GM23248 (cell line): ENCODE measurements at regions not wholly inside any gene's neighbourhood (a gene's known extent, or its start where the extent isn't known, plus 50 kb on each side); places are given as distances from the start of the nearest gene placed in this dataset.

Experiments used
- DNase-seq: peaks from one replicate; pipeline ENCODE4 v3.0.0-alpha.2; 2015
- H2AFZ ChIP-seq: fragments of 200-600 bp; sonication (generic); 2 replicates; pipeline ENCODE4 v1.6.1; 2016; ENCODE audit warnings: antibody characterized with exemption
- H3F3A ChIP-seq: fragments of 200-600 bp; sonication (generic); 2 replicates; pipeline ENCODE4 v1.6.1; 2016; ENCODE audit warnings: mild to moderate bottlenecking, antibody characterized with exemption, mixed run types; ENCODE audit not compliant: insufficient read depth
- H3K27ac ChIP-seq: fragments of 200-600 bp; sonication (generic); 2 replicates; pipeline ENCODE4 v1.5.1; 2016; ENCODE audit warnings: mild to moderate bottlenecking
- H3K27me3 ChIP-seq: fragments of 200-600 bp; sonication (generic); replicated peaks from 2 replicates; pipeline ENCODE4 v1.6.1; 2016; ENCODE audit warnings: mild to moderate bottlenecking; ENCODE audit not compliant: insufficient read depth
- H3K36me3 ChIP-seq: fragments of 200-600 bp; sonication (generic); 2 replicates; pipeline ENCODE4 v1.6.1; 2016; ENCODE audit warnings: low read depth, mild to moderate bottlenecking
- H3K4me1 ChIP-seq: fragments of 200-600 bp; sonication (generic); 2 replicates; pipeline ENCODE4 v1.6.1; 2016; ENCODE audit warnings: mild to moderate bottlenecking; ENCODE audit not compliant: insufficient read depth
- H3K4me2 ChIP-seq: fragments of 200-600 bp; sonication (generic); one replicate; pipeline ENCODE4 v1.6.1; 2016; ENCODE audit warnings: mild to moderate bottlenecking; ENCODE audit not compliant: unreplicated experiment
- H3K4me3 ChIP-seq: fragments of 200-600 bp; sonication (generic); 2 replicates; pipeline ENCODE4 v1.5.1; 2016; ENCODE audit warnings: mild to moderate bottlenecking
- H3K79me2 ChIP-seq: fragments of 200-600 bp; sonication (generic); 2 replicates; pipeline ENCODE4 v1.6.1; 2016; ENCODE audit warnings: mild to moderate bottlenecking; ENCODE audit not compliant: insufficient read depth
- H3K9ac ChIP-seq: fragments of 200-600 bp; sonication (generic); 2 replicates; pipeline ENCODE4 v1.6.1; 2016; ENCODE audit warnings: mild to moderate bottlenecking
- H3K9me2 ChIP-seq: fragments of 200-600 bp; sonication (generic); 2 replicates; pipeline ENCODE4 v1.6.1; 2016; ENCODE audit warnings: mixed run types, mild to moderate bottlenecking, moderate library complexity; ENCODE audit not compliant: insufficient read depth
- H3K9me3 ChIP-seq: fragments of 200-600 bp; sonication (generic); one replicate; pipeline ENCODE4 v1.6.1; 2017; ENCODE audit warnings: low read depth
- H4K20me1 ChIP-seq: fragments of 200-600 bp; sonication (generic); 2 replicates; pipeline ENCODE4 v1.6.0; 2016; ENCODE audit not compliant: insufficient read depth
- EZH2 ChIP-seq: fragments of 200-600 bp; sonication (generic); IDR thresholded peaks from 2 replicates; pipeline ENCODE4 v1.6.1; 2018; ENCODE audit warnings: antibody characterized with exemption, mild to moderate bottlenecking; ENCODE audit not compliant: insufficient read depth, poor library complexity, severe bottlenecking
- EZH2phosphoT487 ChIP-seq: fragments of 200-600 bp; sonication (generic); IDR thresholded peaks from 2 replicates; pipeline ENCODE4 v1.6.1; 2018; ENCODE audit warnings: antibody characterized with exemption, moderate library complexity, mild to moderate bottlenecking, low read depth; ENCODE audit not compliant: insufficient read depth
- WGBS, 2 experiments: methylation state at CpG; one replicate each; pipeline ENCODE4 v1.1.6; 2015 to 2017; ENCODE audit warnings: low lambda C conversion rate in 2 of 2, low coverage in 1 of 2; ENCODE audit errors: missing lambda C conversion rate in 2 of 2; 5-methylcytosine and 5-hydroxymethylcytosine counted together
- in situ Hi-C: fragments of 300-500 bp; cut with MboI; formaldehyde crosslinking; loops from 2 replicates; pipeline ENCODE4 v1.15.0; 2020

- Histone ChIP-seq H3K36me3 (no peaks in the 10 kb centered on the region), H3K9me2 (no peaks in the 10 kb centered on the region), H4K20me1 (no peaks in the 10 kb centered on the region), H3K9me3 (no peaks in the 10 kb centered on the region), H3K79me2 (no peaks in the 10 kb centered on the region), H3K4me2 (no peak overlapping the region), H3K4me3 (no peak overlapping the region), H2AFZ (no peak overlapping the region), H3K27ac (no peak overlapping the region), H3F3A (peaks cover 9% of the 10 kb centered on the region; the same call in 1 of the 2 replicates), H3K27me3 (no peaks in the 10 kb centered on the region), H3K9ac (no peak overlapping the region), H3K4me1 (peaks cover 9% of the 10 kb centered on the region)
- WGBS, 2 experiments: 80 to 81% methylated on average over 7 of the region's 7 CpGs
- TF ChIP-seq EZH2: no peak
- TF ChIP-seq EZH2phosphoT487: no peak
- in situ Hi-C loops: no loop called here
- no peak for DNase-seq
These were observed 129.0 kb upstream of the PTPN1 start for GRCh38 chr20:50381075-50381732.

- H4K20me1 ChIP-seq: no peaks in the 10 kb centered on the region
- no peaks in the 10 kb centered on the region for H3K27me3 ChIP-seq
- no peak for DNase-seq
- TF ChIP-seq EZH2phosphoT487 (no peak), EZH2 (no peak)
- no peaks in the 10 kb centered on the region for H3K9me2 ChIP-seq
- no peak overlapping the region for H3K27ac ChIP-seq
- H3K4me3 ChIP-seq: no peak overlapping the region
- no peak overlapping the region for H3K9ac ChIP-seq
- no peak overlapping the region for H3K4me2 ChIP-seq
- no peaks in the 10 kb centered on the region for H3K79me2 ChIP-seq
- H3K36me3 ChIP-seq: no peaks in the 10 kb centered on the region
- H3F3A ChIP-seq: peaks cover 9% of the 10 kb centered on the region; the same call in 1 of the 2 replicates
- WGBS, 2 experiments: 74 to 79% methylated on average over 13 of the region's 13 CpGs
- no peak overlapping the region for H2AFZ ChIP-seq
- in situ Hi-C loops: no loop called here
- H3K9me3 ChIP-seq: no peaks in the 10 kb centered on the region
- H3K4me1 ChIP-seq: peaks cover 9% of the 10 kb centered on the region
These were observed 128.2 kb upstream of the PTPN1 start for GRCh38 chr20:50381771-50382593.

- no peaks in the 10 kb centered on the region for H3K36me3 ChIP-seq
- H3K4me3 ChIP-seq: no peak overlapping the region
- H2AFZ ChIP-seq: no peak overlapping the region
- no peaks in the 10 kb centered on the region for H3K9me2 ChIP-seq
- no peaks in the 10 kb centered on the region for H4K20me1 ChIP-seq
- H3K27me3 ChIP-seq: no peaks in the 10 kb centered on the region
- no peak overlapping the region for H3K27ac ChIP-seq
- in situ Hi-C loops: no loop called here
- 90 to 91% methylated on average over 22 of the region's 22 CpGs for WGBS, 2 experiments
- TF ChIP-seq EZH2phosphoT487: no peak
- no peak for TF ChIP-seq EZH2
- no peaks in the 10 kb centered on the region for H3K79me2 ChIP-seq
- H3K4me1 ChIP-seq: no peaks in the 10 kb centered on the region
- H3F3A ChIP-seq: no peaks in the 10 kb centered on the region
- DNase-seq: no peak
- no peak overlapping the region for H3K9ac ChIP-seq
- no peaks in the 10 kb centered on the region for H3K9me3 ChIP-seq
- no peak overlapping the region for H3K4me2 ChIP-seq
These were observed 124.2 kb upstream of the PTPN1 start for GRCh38 chr20:50385733-50386640.

GRCh38 chr20:50386641-50386960 is 123.6 kb upstream of the PTPN1 start:
- no peak overlapping the region for H3K4me2 ChIP-seq
- 66 to 70% methylated on average over 6 of the region's 6 CpGs for WGBS, 2 experiments
- TF ChIP-seq EZH2 (no peak), EZH2phosphoT487 (no peak)
- no peak for DNase-seq
- H3K27me3 ChIP-seq: no peaks in the 10 kb centered on the region
- H3K36me3 ChIP-seq: no peaks in the 10 kb centered on the region
- H3K4me1 ChIP-seq: no peaks in the 10 kb centered on the region
- H3K9me3 ChIP-seq: no peaks in the 10 kb centered on the region
- no peak overlapping the region for H3K9ac ChIP-seq
- no peak overlapping the region for H2AFZ ChIP-seq
- H3F3A ChIP-seq: no peaks in the 10 kb centered on the region
- no peaks in the 10 kb centered on the region for H3K79me2 ChIP-seq
- H4K20me1 ChIP-seq: no peaks in the 10 kb centered on the region
- no peak overlapping the region for H3K27ac ChIP-seq
- no peak overlapping the region for H3K4me3 ChIP-seq
- in situ Hi-C loops: no loop called here
- H3K9me2 ChIP-seq: no peaks in the 10 kb centered on the region
